ENCODE measurements at regions not wholly inside any gene's neighbourhood (a gene's known extent, or its start where the extent isn't known, plus 50 kb on each side); places are given as distances from the start of the nearest gene placed in this dataset.

DNA sequence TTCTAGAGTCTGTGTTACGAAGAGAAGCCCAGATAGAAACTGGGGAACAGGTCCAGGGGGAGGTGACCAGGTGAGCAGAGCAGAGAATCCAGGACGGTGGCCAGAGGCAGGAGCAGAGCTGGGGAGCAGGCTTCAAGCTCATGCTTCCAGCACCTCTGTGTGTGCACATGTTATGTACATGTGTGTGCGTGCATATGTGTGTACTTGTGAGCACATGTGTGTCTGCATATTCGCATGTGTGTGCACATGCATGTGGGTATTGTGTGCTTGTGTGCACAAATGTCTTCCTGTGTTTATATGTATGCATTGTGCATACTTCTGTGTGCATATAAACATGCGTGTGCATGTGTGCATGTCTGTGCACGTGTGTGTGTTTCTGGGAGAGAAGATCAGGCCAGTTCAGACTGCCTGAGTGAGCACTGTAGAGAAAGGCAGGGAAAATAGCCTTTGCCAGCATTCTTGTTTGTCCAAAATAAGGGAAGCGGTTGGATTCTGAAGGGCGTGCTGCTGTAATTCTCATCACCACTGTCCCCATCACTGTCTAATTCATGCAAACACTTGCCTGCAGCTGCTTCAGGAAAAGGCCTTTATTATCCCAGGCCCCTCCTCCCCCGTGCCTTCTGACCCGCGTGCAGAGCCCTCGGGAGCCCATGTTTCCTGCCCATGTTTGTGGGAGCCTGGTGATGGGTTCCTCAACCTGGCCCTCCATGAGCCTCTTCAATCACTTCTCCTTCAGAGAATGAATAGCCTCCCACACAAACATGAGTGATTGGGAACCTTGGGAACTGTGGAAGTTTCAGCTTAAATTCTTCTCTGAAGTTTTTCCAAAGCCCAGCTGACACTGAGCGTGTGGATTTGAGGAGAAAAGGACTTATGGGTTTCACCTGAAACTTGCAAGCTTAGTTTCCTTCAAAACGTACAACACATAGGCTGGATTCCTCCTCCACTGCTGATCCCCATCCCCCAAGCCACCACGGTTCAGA is 161.7 kb upstream of the AFDN start:
- ATAC-seq (ENCODE audit: low read depth) (no peak), DNase-seq (ENCODE audit: low spot score) (no peak)
- Histone ChIP-seq H3K4me3 (ENCODE audit: severe bottlenecking) (no peak overlapping the region), H3K9me3 (ENCODE audit: severe bottlenecking) (no peaks in the 10 kb centered on the region), H3K27me3 (ENCODE audit: insufficient read depth, poor library complexity, severe bottlenecking) (no peaks in the 10 kb centered on the region), H3K27ac (ENCODE audit: poor library complexity, severe bottlenecking) (no peak overlapping the region), H3K36me3 (ENCODE audit: low read depth) (no peaks in the 10 kb centered on the region), H3K4me1 (ENCODE audit: insufficient read depth, poor library complexity, severe bottlenecking) (no peaks in the 10 kb centered on the region)
- TF ChIP-seq, protein P1, sequence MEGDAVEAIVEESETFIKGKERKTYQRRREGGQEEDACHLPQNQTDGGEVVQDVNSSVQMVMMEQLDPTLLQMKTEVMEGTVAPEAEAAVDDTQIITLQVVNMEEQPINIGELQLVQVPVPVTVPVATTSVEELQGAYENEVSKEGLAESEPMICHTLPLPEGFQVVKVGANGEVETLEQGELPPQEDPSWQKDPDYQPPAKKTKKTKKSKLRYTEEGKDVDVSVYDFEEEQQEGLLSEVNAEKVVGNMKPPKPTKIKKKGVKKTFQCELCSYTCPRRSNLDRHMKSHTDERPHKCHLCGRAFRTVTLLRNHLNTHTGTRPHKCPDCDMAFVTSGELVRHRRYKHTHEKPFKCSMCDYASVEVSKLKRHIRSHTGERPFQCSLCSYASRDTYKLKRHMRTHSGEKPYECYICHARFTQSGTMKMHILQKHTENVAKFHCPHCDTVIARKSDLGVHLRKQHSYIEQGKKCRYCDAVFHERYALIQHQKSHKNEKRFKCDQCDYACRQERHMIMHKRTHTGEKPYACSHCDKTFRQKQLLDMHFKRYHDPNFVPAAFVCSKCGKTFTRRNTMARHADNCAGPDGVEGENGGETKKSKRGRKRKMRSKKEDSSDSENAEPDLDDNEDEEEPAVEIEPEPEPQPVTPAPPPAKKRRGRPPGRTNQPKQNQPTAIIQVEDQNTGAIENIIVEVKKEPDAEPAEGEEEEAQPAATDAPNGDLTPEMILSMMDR (IDR thresholded peaks at IDR 0.05; ENCODE audit: poor library complexity, severe bottlenecking) = no peak

DNA sequence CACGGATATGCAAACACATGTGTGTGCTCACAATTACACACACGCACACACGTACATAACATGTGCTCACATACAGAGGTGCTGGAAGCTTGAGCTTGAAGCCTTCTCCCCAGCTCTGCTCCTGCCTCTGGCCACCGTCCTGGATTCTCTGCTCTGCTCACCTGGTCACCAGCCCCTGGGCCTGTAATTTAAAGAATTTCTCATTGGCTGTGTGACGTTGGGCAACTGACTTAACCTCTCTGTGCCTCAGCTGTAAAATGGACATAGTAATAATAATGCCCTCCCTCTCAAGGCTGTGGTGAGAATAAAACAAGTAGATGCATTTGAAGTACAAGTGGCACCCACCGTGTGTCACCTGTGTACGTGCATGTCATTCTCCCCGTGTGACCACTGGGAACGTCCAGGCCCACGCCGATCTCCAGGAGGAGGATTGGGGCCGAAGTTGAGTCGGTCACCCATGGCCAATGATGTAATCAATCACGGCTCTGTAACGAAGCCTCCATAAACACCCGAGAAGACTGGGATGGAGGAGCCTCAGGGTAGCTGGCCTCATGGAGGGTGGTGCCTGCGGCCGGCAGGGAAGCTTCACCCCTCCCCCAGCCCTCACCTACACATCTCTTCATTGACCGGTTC is 160.9 kb upstream of the AFDN start:
- TF ChIP-seq, protein P1 (IDR thresholded peaks at IDR 0.05; ENCODE audit: poor library complexity, severe bottlenecking) = no peak
- Histone ChIP-seq H3K9me3 (ENCODE audit: severe bottlenecking) (no peaks in the 10 kb centered on the region), H3K36me3 (ENCODE audit: low read depth) (no peaks in the 10 kb centered on the region), H3K27me3 (ENCODE audit: insufficient read depth, poor library complexity, severe bottlenecking) (no peaks in the 10 kb centered on the region), H3K4me3 (ENCODE audit: severe bottlenecking) (no peak overlapping the region), H3K27ac (ENCODE audit: poor library complexity, severe bottlenecking) (no peak overlapping the region), H3K4me1 (ENCODE audit: insufficient read depth, poor library complexity, severe bottlenecking) (no peaks in the 10 kb centered on the region)
- ATAC-seq (ENCODE audit: low read depth) (no peak), DNase-seq (ENCODE audit: low spot score) (no peak)

DNA sequence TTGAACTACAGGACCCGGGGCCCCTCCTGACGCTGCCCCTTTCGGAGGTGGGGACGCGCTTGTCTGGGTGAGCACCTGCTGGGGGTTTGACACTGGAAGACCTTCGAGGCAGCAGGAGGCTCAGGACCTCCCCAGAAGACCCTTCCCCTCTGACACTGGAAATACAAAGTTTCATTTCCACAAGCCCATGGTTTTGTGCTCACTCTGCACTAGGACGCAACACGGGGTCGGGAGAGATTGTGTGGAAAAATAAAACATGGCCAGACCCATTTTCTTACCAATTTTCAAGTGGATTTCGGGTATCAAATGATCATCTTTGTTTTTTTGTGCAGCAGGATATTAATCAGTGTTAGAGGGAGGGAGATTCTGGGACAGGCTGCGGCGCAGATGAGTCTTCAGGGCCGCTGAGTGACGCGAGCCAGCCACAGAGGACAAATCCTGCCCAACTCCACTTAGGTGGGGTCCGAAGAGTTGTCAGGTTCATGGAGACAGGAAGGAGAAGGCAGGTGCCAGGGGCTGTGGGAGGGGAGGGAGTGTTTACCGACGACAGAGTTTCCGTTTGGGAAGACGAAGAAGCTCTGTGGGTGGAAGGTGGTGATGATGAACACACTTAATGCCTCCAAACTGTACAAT is 160.0 kb upstream of the AFDN start:
- H3K36me3 ChIP-seq (ENCODE audit: low read depth) = no peaks in the 10 kb centered on the region

DNA sequence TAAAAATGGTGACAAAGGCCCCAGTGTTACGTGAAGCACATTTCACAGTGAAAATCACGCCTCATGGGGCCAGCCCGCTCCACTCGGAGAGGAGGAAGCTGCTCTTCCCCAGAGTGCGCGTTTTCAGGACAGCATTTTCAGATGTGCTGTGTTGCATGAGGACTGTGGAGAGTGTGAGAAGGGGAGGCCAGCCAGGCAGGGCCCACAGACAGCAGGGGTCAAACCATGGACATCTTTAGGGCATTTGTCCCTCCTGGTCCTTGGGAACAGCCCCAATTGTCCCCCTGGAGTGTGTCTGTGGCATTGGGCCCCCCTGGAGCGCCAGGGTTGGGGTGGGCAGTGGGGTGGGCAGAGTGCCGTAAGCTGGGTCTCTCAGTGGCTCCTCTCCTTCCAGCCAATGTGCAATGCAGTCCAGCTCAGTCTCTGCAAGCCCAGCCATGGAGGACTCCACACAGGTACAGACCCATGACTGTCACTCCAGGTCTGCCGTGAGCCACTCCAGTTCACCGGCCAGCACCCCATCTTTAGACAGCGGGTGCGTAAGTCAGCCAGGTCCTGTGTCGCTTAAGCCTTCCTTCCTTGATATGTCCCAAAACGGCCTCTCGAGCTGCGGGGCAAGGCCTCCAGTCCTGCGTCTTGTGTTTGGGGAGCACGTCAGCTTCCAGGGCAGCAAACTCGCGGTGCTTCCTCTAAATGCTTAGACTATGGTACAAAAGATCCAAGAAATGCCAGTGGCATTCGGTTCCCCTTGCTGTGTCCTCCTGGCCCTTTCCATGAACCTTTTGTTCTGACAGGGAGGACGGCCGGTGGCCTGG is 159.3 kb upstream of the AFDN start:
- TF ChIP-seq, protein P1 (IDR thresholded peaks at IDR 0.05; ENCODE audit: poor library complexity, severe bottlenecking) = no peak
- ATAC-seq (ENCODE audit: low read depth) = no peak
- DNase-seq (ENCODE audit: low spot score) = no peak
- Histone ChIP-seq H3K4me3 (ENCODE audit: severe bottlenecking) (no peak overlapping the region), H3K4me1 (ENCODE audit: insufficient read depth, poor library complexity, severe bottlenecking) (no peaks in the 10 kb centered on the region), H3K27me3 (ENCODE audit: insufficient read depth, poor library complexity, severe bottlenecking) (no peaks in the 10 kb centered on the region), H3K36me3 (ENCODE audit: low read depth) (no peaks in the 10 kb centered on the region), H3K27ac (ENCODE audit: poor library complexity, severe bottlenecking) (no peak overlapping the region), H3K9me3 (ENCODE audit: severe bottlenecking) (no peaks in the 10 kb centered on the region)

More for the DNA sequence above, 160.0 kb upstream of the AFDN start:
- no peaks in the 10 kb centered on the region for H3K27me3 ChIP-seq (ENCODE audit: insufficient read depth, poor library complexity, severe bottlenecking)
- no peaks in the 10 kb centered on the region for H3K4me1 ChIP-seq (ENCODE audit: insufficient read depth, poor library complexity, severe bottlenecking)
- TF ChIP-seq, protein P1 (IDR thresholded peaks at IDR 0.05; ENCODE audit: poor library complexity, severe bottlenecking) = no peak
- ATAC-seq (ENCODE audit: low read depth) = no peak
- no peak for DNase-seq (ENCODE audit: low spot score)
- no peak overlapping the region for H3K27ac ChIP-seq (ENCODE audit: poor library complexity, severe bottlenecking)
- H3K4me3 ChIP-seq (ENCODE audit: severe bottlenecking) = no peak overlapping the region
- no peaks in the 10 kb centered on the region for H3K9me3 ChIP-seq (ENCODE audit: severe bottlenecking)
